Endothelial cell (in vitro differentiated cells): ENCODE measurements at regions not wholly inside any gene's neighbourhood (a gene's known extent, or its start where the extent isn't known, plus 50 kb on each side); places are given as distances from the start of the nearest gene placed in this dataset.

Experiments used
- DNase-seq: peaks from one replicate; pipeline ENCODE4 v3.0.0; 2021; ENCODE audit warnings: low spot score
- H3K27ac Mint-ChIP-seq: one replicate; pipeline ENCODE4 v1.8.0; 2021; ENCODE audit warnings: mixed read lengths, inconsistent platforms; ENCODE audit not compliant: unreplicated experiment
- H3K27me3 Mint-ChIP-seq: one replicate; pipeline ENCODE4 v1.8.0; 2021; ENCODE audit warnings: mild to moderate bottlenecking, moderate library complexity, mixed read lengths, inconsistent platforms; ENCODE audit not compliant: unreplicated experiment
- H3K36me3 Mint-ChIP-seq: one replicate; pipeline ENCODE4 v1.8.0; 2021; ENCODE audit warnings: mild to moderate bottlenecking, low read depth, mixed read lengths, inconsistent platforms; ENCODE audit not compliant: unreplicated experiment
- H3K4me1 Mint-ChIP-seq: one replicate; pipeline ENCODE4 v1.8.0; 2021; ENCODE audit warnings: mild to moderate bottlenecking, mixed read lengths, inconsistent platforms; ENCODE audit not compliant: unreplicated experiment
- H3K4me3 Mint-ChIP-seq: one replicate; pipeline ENCODE4 v1.8.0; 2021; ENCODE audit warnings: mild to moderate bottlenecking, mixed read lengths, inconsistent platforms; ENCODE audit not compliant: unreplicated experiment
- H3K9me3 Mint-ChIP-seq: one replicate; pipeline ENCODE4 v1.8.0; 2021; ENCODE audit warnings: mixed read lengths, inconsistent platforms; ENCODE audit not compliant: unreplicated experiment
- CTCF ChIP-seq: fragments of 200-600 bp; sonication (generic); IDR thresholded peaks from one replicate; pipeline ENCODE4 v1.5.0; 2021; ENCODE audit warnings: antibody characterized with exemption; ENCODE audit not compliant: unreplicated experiment

GRCh38 chr1:69171248-69171647 is 396.5 kb upstream of the LRRC7 start:
- TF ChIP-seq CTCF: no peak
- Mint-ChIP-seq H3K27ac (no peak overlapping the region), H3K36me3 (peaks cover 4% of the 10 kb centered on the region), H3K27me3 (peaks cover 1% of the 10 kb centered on the region), H3K4me1 (no peaks in the 10 kb centered on the region), H3K9me3 (no peaks in the 10 kb centered on the region), H3K4me3 (no peak overlapping the region)
- DNase-seq: no peak

GRCh38 chr1:69172003-69173000 is 395.4 kb upstream of the LRRC7 start:
- no peak for TF ChIP-seq CTCF
- no peaks in the 10 kb centered on the region for H3K4me1 Mint-ChIP-seq
- peaks cover 1% of the 10 kb centered on the region for H3K27me3 Mint-ChIP-seq
- peaks cover 4% of the 10 kb centered on the region for H3K36me3 Mint-ChIP-seq
- no peak for DNase-seq
- no peak overlapping the region for H3K27ac Mint-ChIP-seq
- no peaks in the 10 kb centered on the region for H3K9me3 Mint-ChIP-seq
- H3K4me3 Mint-ChIP-seq: no peak overlapping the region

- no peak overlapping the region for H3K27ac Mint-ChIP-seq
- no peak for DNase-seq
- H3K36me3 Mint-ChIP-seq: no peaks in the 10 kb centered on the region
- H3K27me3 Mint-ChIP-seq: no peaks in the 10 kb centered on the region
- no peaks in the 10 kb centered on the region for H3K9me3 Mint-ChIP-seq
- H3K4me1 Mint-ChIP-seq: no peaks in the 10 kb centered on the region
- no peak overlapping the region for H3K4me3 Mint-ChIP-seq
- no peak for TF ChIP-seq CTCF
Observed at GRCh38 chr1:69175053-69175452, 392.7 kb upstream of the LRRC7 start.

- no peak for DNase-seq
- Mint-ChIP-seq H3K4me1 (no peaks in the 10 kb centered on the region), H3K27me3 (no peaks in the 10 kb centered on the region), H3K36me3 (no peaks in the 10 kb centered on the region), H3K4me3 (no peak overlapping the region), H3K9me3 (no peaks in the 10 kb centered on the region), H3K27ac (no peak overlapping the region)
- TF ChIP-seq CTCF: no peak
Observed at GRCh38 chr1:69180358-69180757, 387.4 kb upstream of the LRRC7 start.

GRCh38 chr1:69185378-69185777 is 382.3 kb upstream of the LRRC7 start:
- H3K27me3 Mint-ChIP-seq: no peaks in the 10 kb centered on the region
- H3K36me3 Mint-ChIP-seq: no peaks in the 10 kb centered on the region
- no peak overlapping the region for H3K27ac Mint-ChIP-seq
- H3K4me1 Mint-ChIP-seq: no peaks in the 10 kb centered on the region
- H3K4me3 Mint-ChIP-seq: no peak overlapping the region
- no peaks in the 10 kb centered on the region for H3K9me3 Mint-ChIP-seq
- no peak for TF ChIP-seq CTCF
- DNase-seq: no peak
